Stimulated activated CD8-positive, alpha-beta memory T cell treated with anti-CD3 and anti-CD28 coated beads, Interleukin-12 subunit alpha, Interleukin-12 subunit beta, amount 100 ng/mL, for 24 hours (primary cell): ENCODE measurements at regions not wholly inside any gene's neighbourhood (a gene's known extent, or its start where the extent isn't known, plus 50 kb on each side); places are given as distances from the start of the nearest gene placed in this dataset.

Source experiments
- DNase-seq: peaks from one replicate; pipeline ENCODE4 v3.0.0-alpha.2; 2020; ENCODE audit errors: extremely low read depth

DNA sequence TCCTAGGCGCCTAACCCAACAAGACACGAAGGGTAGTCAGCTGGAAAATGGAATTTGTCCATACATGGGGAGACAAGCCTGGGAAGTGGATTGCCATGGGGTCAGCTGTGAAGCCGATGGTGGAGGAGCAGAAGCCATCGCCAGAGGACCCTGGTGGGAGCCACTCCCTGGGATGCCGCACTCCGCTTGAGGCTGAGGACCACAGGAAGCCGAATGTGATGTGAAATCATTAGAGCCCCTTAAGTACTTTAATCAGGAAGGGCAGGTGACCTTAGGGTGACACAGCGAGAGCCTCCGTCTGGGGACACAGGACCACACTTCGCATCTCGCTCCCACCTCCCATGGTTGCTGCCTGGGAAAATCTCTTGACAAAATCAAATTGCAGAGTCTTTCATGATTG lies 614.6 kb upstream of the MGMT start:
- no peak for DNase-seq

DNA sequence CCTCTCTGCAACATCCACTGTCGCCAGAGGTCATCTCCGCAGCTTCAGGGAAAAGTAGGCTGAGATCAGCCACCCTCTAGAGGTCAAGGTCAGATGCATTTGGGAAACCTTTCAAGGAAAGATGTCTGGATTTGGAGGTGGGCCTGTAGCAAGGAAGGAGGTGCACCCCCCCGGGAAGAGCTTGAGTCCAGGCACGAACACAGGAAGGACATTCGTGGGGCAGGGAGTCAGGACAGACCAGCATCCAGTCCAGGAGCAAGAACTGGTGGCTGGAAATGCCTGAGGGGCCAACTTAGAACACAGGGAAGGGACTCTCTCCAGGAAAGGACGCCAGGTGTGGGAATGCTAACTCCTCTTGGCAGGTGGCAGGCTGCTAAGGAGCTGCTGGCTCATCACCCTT lies 614.1 kb upstream of the MGMT start:
- no peak for DNase-seq

DNA sequence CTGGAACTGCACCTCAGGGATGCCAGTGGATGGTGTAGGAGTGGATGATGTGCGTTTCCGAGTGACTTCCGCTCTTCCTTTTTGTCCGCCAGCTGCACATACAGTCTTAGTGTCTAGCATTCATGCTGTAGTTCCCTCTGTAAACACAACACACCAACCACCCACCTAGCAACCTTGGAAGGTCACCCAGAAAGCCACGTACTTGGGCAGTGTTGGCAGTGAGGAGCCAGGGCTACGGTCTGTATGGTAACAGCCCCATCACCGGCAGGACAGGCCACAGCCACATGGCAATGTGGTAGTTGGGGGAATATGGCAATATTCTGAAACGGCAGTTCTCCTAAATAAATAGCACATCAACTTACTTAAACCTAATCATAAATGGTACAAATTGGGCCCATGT lies 613.5 kb upstream of the MGMT start:
- no peak for DNase-seq

DNA sequence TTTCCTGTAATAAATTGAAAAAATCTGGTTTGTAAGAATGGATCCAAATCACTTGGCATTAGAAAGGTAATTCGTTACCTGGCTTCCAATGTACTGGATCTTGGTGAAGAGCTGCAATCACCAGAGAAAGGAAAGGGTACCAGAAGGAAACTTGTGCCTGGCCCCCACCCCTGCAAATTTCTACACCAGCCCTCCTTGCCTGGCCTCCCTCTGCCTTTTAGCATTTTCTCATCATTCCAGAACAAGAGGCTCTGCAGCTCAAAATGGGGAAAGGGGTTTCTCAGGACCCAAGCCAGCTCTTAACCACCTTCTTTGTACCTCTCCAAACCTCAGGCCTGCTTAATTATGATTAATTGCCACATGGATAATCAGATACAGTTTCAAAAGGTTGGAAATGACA lies 612.8 kb upstream of the MGMT start:
- no peak for DNase-seq

DNA sequence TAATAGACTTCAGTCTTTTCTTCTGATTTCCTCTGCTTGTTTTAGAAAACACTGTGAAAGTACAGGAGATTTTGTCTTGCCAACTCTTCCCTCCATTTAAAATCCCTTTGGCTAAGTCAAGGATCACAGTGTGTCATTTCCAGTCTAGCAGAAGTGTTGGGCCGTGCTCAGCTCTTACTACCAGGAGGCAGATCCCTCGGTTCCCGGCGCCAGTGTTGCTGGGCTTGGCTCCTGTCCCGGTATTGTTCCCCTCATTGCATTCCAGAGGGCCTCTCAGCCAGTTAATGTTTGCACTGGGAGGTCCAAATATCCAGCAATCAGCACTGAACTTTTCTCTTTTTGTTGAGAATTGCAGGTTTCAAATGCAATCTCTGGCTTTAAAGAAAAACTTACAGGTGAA lies 612.1 kb upstream of the MGMT start:
- DNase-seq = no peak

DNA sequence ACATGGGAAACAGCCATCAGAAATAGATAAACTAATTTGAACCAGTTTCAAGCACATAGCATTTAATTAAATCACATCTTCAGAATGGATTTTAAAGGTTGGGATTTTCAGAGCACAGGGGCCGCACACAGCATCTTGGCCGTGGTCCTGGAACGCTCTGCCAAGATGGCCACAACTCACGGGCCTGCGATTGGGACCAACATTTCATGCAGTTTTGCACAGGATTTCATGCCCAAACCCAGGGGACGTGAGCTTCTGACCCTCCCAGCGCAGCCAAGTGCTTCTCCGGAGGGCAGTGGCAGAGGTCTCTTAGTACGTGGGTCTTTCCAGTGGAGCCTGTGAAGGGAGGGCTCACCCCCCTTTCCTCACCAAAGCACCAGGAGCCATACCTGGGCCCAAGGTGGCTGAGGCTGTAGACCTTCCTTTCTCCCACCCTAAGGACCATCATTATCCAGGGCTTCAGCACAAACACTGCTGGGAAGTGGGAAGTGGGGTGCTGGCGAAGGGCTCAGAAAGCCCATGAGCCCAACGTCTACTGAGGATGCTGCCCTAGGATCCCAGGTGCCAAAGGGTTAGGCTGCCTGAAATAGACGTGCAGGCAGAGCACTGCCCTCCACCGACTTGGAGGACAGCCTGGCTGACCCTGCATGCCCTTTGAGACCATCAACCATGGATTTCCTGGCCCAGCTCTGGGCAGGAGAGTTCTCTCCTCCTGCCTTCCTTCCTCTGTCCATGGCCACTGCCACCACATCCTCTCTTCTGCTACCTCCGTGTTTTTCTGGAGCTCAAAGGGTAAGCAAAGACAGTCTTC lies 611.2 kb upstream of the MGMT start:
- no peak for DNase-seq

DNA sequence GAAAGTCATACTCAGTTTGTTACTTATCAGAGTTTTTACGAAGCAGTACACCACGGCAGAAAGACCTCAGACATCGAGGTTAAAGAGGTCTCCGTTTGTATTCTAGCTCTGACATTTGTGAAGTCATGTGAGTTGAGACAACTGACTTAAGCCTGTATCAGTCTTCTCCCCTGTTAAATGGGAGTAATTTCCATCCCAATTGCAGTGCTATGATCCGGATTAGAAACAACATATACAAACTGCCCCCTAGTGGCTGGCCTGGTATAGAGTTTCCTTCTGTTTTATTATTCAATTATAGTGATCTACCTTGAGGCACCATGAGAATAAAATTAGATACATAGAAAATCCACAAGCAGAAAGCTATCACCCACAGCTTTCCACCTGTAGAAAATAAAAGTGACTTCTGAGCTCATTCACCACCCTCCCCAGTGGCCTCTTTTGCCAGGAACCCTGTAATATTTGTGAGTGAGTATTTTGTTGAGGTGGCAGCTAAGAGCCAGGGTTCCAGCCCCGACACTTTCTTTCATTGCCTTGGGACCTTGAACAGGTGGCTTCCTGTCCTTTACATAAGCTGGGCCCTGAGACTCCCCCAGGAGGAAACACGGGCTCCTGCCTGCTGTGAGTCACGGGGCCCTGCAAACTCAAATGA lies 607.2 kb upstream of the MGMT start:
- no peak for DNase-seq

DNA sequence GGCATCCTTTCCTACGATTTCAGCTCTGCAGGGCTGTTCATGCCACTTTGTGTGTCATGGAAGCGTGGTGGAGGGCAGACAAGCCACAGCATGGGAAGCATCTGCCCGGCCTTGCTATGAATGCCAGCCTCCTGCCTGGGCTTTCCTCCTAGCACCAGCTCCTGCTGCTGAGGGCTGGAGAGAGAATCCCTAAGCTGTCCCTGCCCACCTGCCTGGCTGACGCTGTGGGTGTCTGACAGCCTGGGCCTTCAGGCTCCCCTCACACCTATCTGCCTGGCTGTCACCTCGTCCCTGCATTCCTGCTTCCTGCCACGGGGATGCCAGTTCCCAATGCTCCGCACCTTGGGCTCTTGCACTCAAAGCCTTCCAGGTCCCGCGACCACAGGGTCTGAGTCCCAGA lies 606.5 kb upstream of the MGMT start:
- no peak for DNase-seq

DNA sequence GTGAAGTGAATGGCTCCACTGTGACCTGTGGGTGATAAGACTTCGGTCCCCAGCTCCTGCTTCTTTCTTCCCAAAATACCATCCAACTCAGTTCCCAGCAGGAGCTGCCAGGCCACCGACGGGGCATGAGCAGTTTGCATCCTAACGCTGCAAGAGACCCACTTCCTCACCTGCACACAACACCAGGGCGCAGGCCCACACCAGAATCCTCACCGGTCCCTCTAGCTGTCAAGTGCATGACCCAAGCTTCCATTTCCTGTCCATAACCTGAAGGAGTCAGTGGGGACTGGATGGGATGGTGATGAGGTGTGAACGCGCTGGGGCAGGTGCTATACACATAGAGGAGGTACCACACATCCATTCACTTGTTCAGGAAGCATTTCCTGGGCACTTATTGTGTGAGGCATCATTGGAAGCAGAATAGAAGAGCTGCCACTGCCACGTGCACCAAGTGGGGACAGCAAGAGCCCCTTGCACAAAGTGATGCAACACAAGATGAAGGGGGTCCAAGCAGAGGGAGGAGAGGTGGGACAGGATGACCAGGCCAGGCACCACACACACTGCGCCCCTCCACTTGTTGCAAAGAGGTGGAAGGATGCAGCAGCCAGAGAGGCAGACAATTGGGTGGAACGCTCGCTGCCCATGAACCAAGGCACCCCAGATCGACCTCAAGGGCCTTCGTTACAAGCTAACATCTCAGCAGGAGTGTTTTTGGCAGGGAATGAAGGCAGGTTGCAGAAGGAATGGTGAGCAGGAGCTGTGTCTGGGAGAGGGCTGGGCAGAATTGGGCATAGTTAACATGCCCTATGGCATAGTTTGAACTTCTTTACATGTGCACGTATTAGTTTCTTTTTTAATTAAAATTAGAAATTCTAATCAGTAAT lies 605.8 kb upstream of the MGMT start:
- no peak for DNase-seq

DNA sequence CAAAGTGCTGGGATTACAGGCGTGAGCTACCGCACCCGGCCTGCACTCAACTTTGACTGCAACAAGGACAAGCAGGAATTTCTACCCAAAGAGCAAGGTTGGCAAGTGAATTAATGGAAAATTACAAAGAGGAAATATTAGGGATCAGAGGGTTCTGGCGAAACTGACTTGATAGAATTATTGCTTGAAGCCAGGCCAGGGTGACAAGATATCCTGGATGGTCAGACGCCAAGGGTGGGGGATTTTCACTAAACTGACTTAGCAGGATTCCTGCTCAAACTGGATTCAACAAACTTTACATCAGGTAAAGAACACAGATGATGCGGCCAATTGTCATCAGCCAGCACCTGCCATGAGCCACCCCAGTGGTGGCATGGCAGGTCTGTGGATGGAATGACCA lies 603.6 kb upstream of the MGMT start:
- DNase-seq = no peak

DNA sequence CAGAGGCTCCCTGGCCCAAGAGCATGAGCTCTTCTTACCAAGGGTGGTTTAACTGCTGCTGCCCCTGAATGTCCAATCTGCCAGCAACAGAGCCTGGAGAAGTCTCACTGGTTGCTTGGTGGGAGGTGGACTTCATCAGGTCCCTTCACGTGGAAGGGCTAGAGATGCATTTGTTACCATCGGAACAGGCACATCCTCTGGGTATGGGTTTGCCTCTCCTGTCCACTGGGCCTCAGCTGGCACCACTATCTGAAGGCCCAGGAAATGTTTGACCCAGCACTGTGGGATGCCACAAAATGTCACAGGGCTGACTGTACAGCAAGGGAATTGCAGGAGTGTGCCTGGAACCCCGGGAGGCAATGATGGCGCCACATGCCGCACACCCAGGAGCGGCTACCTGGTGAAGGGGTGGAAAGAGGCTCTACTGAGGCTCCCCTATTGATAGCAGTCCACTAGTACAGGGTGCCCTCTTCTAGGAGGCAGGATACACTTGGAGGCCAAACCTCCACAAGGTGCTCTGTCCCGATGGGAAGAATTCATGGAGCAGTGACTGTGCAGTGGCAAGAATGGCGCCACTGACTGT lies 603.1 kb upstream of the MGMT start:
- DNase-seq = no peak

DNA sequence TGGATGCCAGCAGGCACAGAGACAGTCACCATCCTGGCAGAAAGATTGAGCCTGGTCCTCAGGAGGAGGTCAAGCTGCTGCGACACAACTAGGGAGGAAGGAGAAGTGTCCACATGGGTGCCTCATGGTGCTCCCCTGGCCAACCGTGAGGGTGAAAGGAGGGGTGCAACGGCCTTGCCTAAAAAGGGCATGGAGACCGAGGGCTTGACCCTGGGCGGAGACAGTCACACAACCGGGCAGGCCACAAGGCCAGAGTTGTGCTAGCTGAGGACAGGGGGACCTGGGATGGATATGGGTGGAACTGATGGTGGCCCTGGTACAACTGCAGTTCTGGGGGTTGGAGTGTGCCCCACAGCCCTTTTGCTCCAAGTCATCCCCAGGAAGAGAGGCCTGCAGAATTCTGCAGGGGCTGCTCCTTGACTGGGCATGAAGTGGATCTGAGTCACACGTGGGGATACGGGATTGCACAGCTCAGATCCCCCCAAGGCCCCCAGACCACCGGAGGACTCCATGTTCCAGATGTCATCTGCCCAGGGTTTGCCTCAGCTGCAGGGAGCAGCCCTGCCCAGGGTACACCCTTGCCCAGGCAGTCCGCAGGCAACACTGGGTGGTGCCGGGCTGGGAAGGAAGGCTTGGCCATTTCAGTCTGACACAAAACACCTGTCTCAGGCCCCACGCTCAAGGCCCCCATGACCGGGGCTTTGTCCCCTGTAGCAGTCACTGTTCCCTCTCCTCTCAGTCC lies 602.3 kb upstream of the MGMT start:
- DNase-seq = no peak

DNA sequence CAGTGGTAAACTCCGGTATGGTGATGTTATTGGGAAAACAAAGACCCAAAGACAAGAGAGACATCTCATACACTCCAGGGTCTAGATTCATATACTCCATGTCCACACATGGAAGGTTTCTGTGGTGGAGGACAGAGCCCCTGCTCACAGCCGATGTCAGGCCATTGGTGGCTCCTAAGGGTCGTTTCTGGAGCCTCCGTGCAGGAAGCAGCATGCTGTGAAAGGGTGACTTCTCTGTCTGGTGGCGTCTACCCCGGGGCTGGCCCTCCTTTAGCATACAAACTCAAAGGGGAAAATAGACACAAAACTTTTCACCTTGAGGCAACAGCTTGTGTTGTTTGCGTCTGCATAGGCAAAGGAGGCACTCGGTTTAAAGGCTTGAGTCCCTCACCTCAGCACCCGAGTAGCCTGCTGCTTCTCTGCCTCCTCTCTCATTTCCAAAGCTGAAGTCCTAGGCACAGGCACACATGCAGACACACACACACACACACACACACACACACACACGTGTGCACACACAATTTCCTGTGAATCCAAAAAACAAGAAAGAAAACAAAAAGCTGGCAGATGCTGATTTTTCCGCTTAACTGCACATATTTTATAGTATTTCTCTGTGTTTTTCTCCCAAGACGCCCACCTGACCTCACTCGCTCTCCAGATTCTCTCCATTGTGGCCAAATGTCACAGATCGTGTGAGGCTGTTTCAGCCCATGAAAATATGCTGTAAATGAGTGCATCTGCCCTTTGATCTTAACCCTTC lies 601.4 kb upstream of the MGMT start:
- DNase-seq = no peak

DNA sequence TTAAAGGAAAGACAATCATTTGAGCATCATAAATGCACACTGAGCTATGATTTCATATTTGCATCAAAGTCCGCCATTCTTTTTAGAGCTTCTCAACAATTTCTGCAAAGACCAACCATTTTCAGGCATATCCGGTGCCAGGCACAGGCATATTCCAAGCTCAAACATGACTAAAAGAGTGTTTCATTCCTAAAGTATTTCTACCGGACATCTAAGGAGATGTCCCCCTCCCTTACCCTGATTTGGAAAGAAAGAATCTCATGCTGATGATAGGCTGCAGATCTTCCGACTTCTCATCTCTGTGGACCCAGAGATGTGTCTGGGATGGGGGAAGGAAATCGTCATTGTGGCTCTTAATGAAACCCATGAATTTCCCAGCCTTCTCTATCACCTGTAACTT lies 600.5 kb upstream of the MGMT start:
- no peak for DNase-seq

DNA sequence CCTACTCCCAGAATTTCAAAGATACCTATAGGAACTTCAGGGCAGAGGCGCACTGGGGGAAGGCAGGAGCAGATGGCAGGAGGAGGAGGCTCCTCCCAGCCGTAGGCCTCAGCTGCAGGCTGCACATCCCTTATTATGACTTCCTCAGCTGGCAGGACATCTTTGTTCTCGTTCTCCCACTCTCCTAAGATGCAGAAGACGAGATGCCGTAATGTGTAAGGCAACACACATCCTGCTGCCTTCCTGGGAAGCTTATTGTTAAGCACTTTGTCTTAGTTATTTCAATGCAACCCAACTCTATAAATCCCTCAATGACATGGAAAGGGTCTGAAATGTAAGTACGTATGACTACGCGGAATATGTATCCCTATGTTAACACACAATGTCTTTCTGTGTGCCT lies 599.8 kb upstream of the MGMT start:
- no peak for DNase-seq

DNA sequence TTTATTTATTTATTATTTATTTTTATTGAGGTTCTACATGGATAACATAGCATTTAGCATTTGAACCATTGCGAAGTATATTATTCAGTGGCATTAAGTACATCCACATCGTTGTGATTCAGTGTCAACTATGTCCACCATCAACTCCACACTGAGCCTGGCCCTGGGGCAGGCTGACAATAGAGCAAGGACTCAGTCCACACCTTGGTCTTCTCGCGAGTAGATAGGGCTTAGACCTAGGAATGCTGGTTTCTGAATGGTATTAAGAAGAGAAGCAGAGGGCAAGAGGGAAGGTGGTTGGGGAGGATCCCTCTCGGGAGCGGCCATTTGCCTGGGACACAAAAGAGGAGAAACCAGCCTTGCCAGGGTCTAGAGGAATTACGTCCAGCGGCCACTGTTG lies 599.2 kb upstream of the MGMT start:
- no peak for DNase-seq

DNA sequence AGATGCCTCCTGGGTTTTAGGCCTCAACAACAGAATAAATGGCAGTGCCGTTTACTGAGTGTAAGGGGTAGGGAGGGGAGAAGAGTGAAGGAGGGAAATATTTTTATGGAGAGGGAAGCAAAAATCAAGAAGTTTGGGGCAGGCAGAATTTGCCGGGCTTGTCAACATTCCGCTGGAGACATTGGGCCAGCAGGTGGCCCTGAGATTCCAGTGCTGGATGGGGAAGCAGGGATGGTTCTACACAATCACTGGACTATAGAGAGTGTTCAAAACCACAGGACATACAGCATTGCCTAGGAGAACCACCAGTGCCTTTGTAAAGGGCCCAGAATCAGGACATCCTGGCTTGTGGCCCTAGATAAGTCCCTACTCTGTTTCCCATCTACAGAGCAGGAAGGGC lies 598.6 kb upstream of the MGMT start:
- no peak for DNase-seq

DNA sequence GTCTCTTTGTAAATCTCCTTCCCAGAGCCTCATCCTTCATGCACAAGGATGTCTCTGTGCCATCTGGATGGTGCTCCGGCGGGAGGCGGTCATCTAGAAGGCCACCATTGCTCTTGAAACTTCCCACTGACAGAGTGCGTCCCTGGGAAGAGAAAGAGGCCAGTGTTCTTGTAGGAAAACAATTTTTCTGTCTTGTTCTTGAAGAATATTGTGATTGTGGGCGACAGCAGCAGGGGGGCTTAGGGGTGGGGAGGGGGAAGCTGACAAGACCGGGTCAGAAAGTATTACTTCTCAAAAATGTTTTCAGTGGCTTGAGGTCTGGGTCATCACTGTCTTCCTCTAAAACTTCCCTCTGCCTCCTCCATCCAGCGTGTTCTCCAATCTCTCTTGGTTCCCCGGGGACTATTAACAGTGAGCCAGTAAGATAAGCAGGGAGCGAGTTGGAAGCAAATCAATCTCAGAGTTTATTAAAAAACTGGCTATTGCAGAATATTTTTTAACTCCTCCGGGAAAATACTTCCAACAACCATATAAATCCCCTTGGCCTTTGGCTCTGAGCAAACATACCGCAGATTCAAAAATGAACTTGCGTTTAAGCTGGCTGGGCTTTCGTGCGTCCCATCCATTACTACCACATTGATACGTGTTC lies 597.8 kb upstream of the MGMT start:
- DNase-seq = no peak

DNA sequence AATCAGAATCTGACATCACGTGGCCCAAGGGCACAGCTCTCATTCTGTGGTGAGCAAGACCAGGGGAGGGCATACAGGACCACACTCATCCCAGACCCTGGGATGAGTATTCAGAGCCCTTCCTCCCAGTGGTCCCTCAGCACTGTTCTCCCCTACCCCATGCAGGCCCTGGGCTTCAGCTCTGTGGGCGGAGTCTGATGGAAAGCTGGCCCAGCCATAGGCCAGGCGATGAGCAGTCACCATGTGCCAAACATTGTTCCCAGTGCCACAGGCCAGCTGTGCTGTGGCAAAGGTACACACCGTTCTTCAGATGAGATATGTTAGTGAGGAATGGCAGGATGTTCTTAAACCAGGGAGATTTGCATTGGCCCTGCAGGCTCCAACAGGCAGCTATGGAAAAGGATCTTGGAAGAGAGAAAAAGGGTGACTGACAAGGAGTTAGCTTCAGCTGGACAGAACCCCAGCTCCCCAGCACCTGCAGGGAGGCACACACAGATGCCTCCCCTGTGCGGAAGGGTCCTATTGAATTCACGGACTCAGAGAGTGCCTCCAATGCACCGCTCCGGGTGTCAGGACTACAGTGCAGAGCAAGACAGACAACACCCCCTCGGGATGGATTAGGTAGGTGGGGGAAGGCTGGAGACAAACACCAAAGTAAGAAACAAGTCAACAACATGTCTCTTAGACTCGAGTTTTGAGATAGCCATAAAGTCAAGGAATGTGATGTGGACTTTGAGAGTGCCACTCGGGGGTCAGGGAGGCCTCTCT lies 596.0 kb upstream of the MGMT start:
- DNase-seq = no peak
